ENCODE measurements at regions not wholly inside any gene's neighbourhood (a gene's known extent, or its start where the extent isn't known, plus 50 kb on each side); places are given as distances from the start of the nearest gene placed in this dataset.

DNA sequence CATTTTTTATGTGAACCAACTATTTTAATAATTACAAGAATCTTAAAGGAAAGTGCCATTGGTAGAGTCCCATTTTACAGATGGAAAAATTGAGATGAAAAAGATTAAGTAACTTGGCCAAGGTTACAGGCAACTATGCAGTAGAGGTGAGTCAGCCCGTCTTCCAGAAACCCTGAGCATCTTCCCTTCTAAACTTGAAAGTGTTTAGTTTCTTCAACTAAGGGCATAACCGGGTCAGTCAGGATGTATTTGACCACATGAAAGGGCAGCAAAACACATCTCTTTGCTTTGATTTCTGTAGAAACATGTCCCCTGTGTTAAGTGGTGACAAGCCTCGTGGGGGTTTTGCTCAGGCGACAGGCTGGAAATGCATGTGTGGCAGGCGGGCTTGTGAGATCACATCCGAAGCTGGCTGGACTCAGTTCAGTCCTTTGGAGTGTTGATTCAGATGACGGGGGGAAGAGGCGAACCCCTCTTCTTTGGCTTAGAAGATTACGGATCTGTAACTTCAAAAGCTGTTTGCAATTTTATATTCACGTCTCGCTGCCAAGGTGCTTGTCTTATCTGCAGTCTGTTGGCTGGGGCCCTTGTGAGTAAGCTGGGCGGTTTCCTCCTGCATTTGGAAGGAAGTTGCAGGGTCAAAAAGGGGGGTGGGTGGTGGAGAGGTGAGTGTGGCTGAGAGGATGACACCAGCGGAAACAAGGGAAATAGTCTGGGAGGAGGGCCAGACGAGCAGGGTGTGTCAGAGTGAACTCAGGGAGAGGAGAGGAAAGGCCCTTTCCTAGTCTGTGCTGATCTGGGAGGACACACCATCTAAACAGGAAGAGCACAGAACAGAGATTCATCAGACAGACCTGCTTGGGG is 78.9 kb upstream of the RPS23 start:
- Histone ChIP-seq H3K9ac (ENCODE audit: low read length) (no peak overlapping the region), H3K4me3 (ENCODE audit: low read length) (no peak overlapping the region), H3K4me2 (ENCODE audit: low read length) (no peak overlapping the region), H3K4me1 (ENCODE audit: low read length) (no peaks in the 10 kb centered on the region), H3K36me3 (replicated peaks; ENCODE audit: low read depth, low read length) (no peaks in the 10 kb centered on the region), H3K79me2 (ENCODE audit: low read length) (no peaks in the 10 kb centered on the region), H3K27ac (ENCODE audit: low read length) (no peak overlapping the region), H4K20me1 (ENCODE audit: insufficient read depth, low read length) (no peaks in the 10 kb centered on the region), H3K9me3 (ENCODE audit: insufficient read depth, low read length) (no peaks in the 10 kb centered on the region), H2AFZ (ENCODE audit: low read depth, low read length) (no peak overlapping the region), H3K27me3 (ENCODE audit: low read depth, low read length) (no peaks in the 10 kb centered on the region)
- no peak for TF ChIP-seq CTCF (IDR thresholded peaks at IDR 0.05; ENCODE audit: low read depth, low read length)
- no peak for TF ChIP-seq EZH2phosphoT487 (IDR thresholded peaks at IDR 0.05; ENCODE audit: low read depth)

- H3K9me3 ChIP-seq (ENCODE audit: insufficient read depth, low read length): no peaks in the 10 kb centered on the region
- no peaks in the 10 kb centered on the region for H3K36me3 ChIP-seq (replicated peaks; ENCODE audit: low read depth, low read length)
- no peaks in the 10 kb centered on the region; the same call in 1 of the 2 replicates for H3K4me1 ChIP-seq (ENCODE audit: low read length)
- no peaks in the 10 kb centered on the region for H4K20me1 ChIP-seq (ENCODE audit: insufficient read depth, low read length)
- no peak overlapping the region for H3K27ac ChIP-seq (ENCODE audit: low read length)
- H3K9ac ChIP-seq (ENCODE audit: low read length): no peak overlapping the region
- H2AFZ ChIP-seq (ENCODE audit: low read depth, low read length): no peak overlapping the region
- H3K27me3 ChIP-seq (ENCODE audit: low read depth, low read length): no peaks in the 10 kb centered on the region
- no peak for TF ChIP-seq CTCF (IDR thresholded peaks at IDR 0.05; ENCODE audit: low read depth, low read length)
- no peak for TF ChIP-seq EZH2phosphoT487 (IDR thresholded peaks at IDR 0.05; ENCODE audit: low read depth)
- H3K4me3 ChIP-seq (ENCODE audit: low read length): no peak overlapping the region
- H3K4me2 ChIP-seq (ENCODE audit: low read length): no peak overlapping the region
- no peaks in the 10 kb centered on the region for H3K79me2 ChIP-seq (ENCODE audit: low read length)
Measured at GRCh38 chr5:82356021-82356420, 77.9 kb upstream of the RPS23 start.

- no peak for TF ChIP-seq CTCF (IDR thresholded peaks at IDR 0.05; ENCODE audit: low read depth, low read length)
- no peaks in the 10 kb centered on the region; the same call in 1 of the 2 replicates for H3K4me1 ChIP-seq (ENCODE audit: low read length)
- no peaks in the 10 kb centered on the region for H3K27me3 ChIP-seq (ENCODE audit: low read depth, low read length)
- no peak overlapping the region for H3K27ac ChIP-seq (ENCODE audit: low read length)
- no peak overlapping the region for H3K4me2 ChIP-seq (ENCODE audit: low read length)
- no peak overlapping the region for H3K9ac ChIP-seq (ENCODE audit: low read length)
- H4K20me1 ChIP-seq (ENCODE audit: insufficient read depth, low read length): no peaks in the 10 kb centered on the region
- no peaks in the 10 kb centered on the region for H3K36me3 ChIP-seq (replicated peaks; ENCODE audit: low read depth, low read length)
- no peak overlapping the region for H3K4me3 ChIP-seq (ENCODE audit: low read length)
- H3K79me2 ChIP-seq (ENCODE audit: low read length): no peaks in the 10 kb centered on the region
- no peaks in the 10 kb centered on the region for H3K9me3 ChIP-seq (ENCODE audit: insufficient read depth, low read length)
- no peak overlapping the region for H2AFZ ChIP-seq (ENCODE audit: low read depth, low read length)
Measured at GRCh38 chr5:82355496-82355895, 77.3 kb upstream of the RPS23 start.

- TF ChIP-seq CTCF (IDR thresholded peaks at IDR 0.05; ENCODE audit: low read depth, low read length): no peak
- TF ChIP-seq EZH2phosphoT487 (IDR thresholded peaks at IDR 0.05; ENCODE audit: low read depth): no peak
- H3K36me3 ChIP-seq (replicated peaks; ENCODE audit: low read depth, low read length): no peaks in the 10 kb centered on the region
Measured at GRCh38 chr5:82355053-82355452, 76.9 kb upstream of the RPS23 start.

More at GRCh38 chr5:82355053-82355452, 76.9 kb upstream of the RPS23 start:
- Histone ChIP-seq H3K9ac (ENCODE audit: low read length) (no peak overlapping the region), H3K4me2 (ENCODE audit: low read length) (no peak overlapping the region), H3K4me3 (ENCODE audit: low read length) (no peak overlapping the region), H3K9me3 (ENCODE audit: insufficient read depth, low read length) (no peaks in the 10 kb centered on the region), H3K4me1 (ENCODE audit: low read length) (no peaks in the 10 kb centered on the region; the same call in 1 of the 2 replicates), H2AFZ (ENCODE audit: low read depth, low read length) (no peak overlapping the region), H3K27me3 (ENCODE audit: low read depth, low read length) (no peaks in the 10 kb centered on the region), H3K27ac (ENCODE audit: low read length) (no peak overlapping the region), H4K20me1 (ENCODE audit: insufficient read depth, low read length) (no peaks in the 10 kb centered on the region), H3K79me2 (ENCODE audit: low read length) (no peaks in the 10 kb centered on the region)
